NCI-H128 (cell line): ENCODE measurements at regions not wholly inside any gene's neighbourhood (a gene's known extent, or its start where the extent isn't known, plus 50 kb on each side); places are given as distances from the start of the nearest gene placed in this dataset.
"Not testable (repeated sequence)": the region's sequence is repeated elsewhere in the genome, so short reads cannot be mapped to it uniquely, and the experiment has no call there.

Source experiments
- DNase-seq: peaks from one replicate; lab custom pipeline; 2025; ENCODE audit not compliant: unreplicated experiment; lab: John Stamatoyannopoulos, UW

- no peak for DNase-seq
Observed at GRCh38 chr6:156602066-156602385, 175.2 kb upstream of the ARID1B start.

GRCh38 chr6:156601152-156602065 lies 175.8 kb upstream of the ARID1B start:
- DNase-seq = no peak

- no peak for DNase-seq
Observed at GRCh38 chr6:156600678-156601077, 176.5 kb upstream of the ARID1B start.

- no peak for DNase-seq
Observed at GRCh38 chr6:156599978-156600590, 177.1 kb upstream of the ARID1B start.

GRCh38 chr6:156599366-156599765 lies 177.8 kb upstream of the ARID1B start:
- no peak for DNase-seq

- peak; percentile 73 for DNase-seq
Observed at GRCh38 chr6:156598855-156599180, 178.4 kb upstream of the ARID1B start.

GRCh38 chr6:156598071-156598854 lies 178.9 kb upstream of the ARID1B start:
- DNase-seq = peak; percentile 73

- DNase-seq = no peak
Observed at GRCh38 chr6:156597095-156597494, 180.1 kb upstream of the ARID1B start.

GRCh38 chr6:156595476-156595875 lies 181.7 kb upstream of the ARID1B start:
- DNase-seq = no peak

- DNase-seq = no peak
Observed at GRCh38 chr6:156593893-156594292, 183.3 kb upstream of the ARID1B start.

GRCh38 chr6:156593127-156593526 lies 184.1 kb upstream of the ARID1B start:
- no peak for DNase-seq

GRCh38 chr6:156590482-156590881 lies 186.7 kb upstream of the ARID1B start:
- DNase-seq = no peak

- no peak for DNase-seq
Observed at GRCh38 chr6:156589281-156589680, 187.9 kb upstream of the ARID1B start.

- no peak for DNase-seq
Observed at GRCh38 chr6:156587751-156588301, 189.4 kb upstream of the ARID1B start.

GRCh38 chr6:156587071-156587470 lies 190.1 kb upstream of the ARID1B start:
- no peak for DNase-seq

GRCh38 chr6:156585859-156586258 lies 191.3 kb upstream of the ARID1B start:
- DNase-seq = peak; percentile 76

GRCh38 chr6:156584121-156584520 lies 193.1 kb upstream of the ARID1B start:
- DNase-seq = not testable (repeated sequence)

- DNase-seq = no peak
Observed at GRCh38 chr6:156583083-156583482, 194.1 kb upstream of the ARID1B start.

- DNase-seq = peak; percentile 83
Observed at GRCh38 chr6:156582509-156582992, 194.6 kb upstream of the ARID1B start.

GRCh38 chr6:156579564-156579963 lies 197.6 kb upstream of the ARID1B start:
- no peak for DNase-seq

- no peak for DNase-seq
Observed at GRCh38 chr6:156577749-156578148, 199.4 kb upstream of the ARID1B start.
